Sigmoid colon (tissue), 4 donors: ENCODE measurements at regions not wholly inside any gene's neighbourhood (a gene's known extent, or its start where the extent isn't known, plus 50 kb on each side); places are given as distances from the start of the nearest gene placed in this dataset.

ENCODE experiments used
- CTCF ChIP-seq, 4 experiments: fragments of 450-650 bp in 3 of 4; fragments of 200-600 bp in 1 of 4; IDR thresholded peaks; one replicate each; pipeline ENCODE4 v1.5.1; 2016 to 2019; ENCODE audit warnings: antibody characterized with exemption in 4 of 4, mild to moderate bottlenecking in 3 of 4, moderate library complexity in 2 of 4
- POLR2AphosphoS5 ChIP-seq, 4 donors: sonication (generic); formaldehyde crosslinking; IDR thresholded peaks; one replicate each; pipeline ENCODE4 v1.6.1; 2017; ENCODE audit warnings: antibody characterized with exemption in 4 of 4

DNA sequence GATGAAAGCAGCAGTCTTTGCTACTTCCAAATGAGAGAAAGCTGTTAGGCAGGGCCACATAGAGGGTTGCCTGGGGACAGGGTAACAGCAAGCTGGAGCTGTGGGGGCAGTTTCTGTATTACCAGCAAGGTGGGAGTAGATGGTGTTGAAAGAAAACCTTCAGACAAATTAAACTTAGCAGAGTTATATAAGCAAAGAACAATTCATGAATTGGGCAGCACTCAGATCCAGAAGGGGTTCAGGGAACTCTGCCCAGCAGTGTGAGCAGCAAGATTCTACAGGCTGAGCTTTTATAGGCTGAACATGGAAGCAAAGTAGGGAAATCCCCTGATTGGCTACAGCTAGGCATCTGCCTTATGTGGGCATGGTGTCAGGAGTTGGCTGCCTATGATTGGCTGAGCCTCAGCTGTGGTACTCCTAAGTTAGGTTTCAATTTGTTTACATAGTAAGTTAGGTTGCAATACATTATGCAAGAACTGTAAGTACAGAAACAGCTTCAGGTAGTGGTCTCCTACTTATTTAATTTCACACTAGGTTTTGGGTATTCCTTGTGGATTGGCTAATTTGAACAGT lies 64.1 kb upstream of the TMPRSS2 start:
- no peak for TF ChIP-seq CTCF (IDR thresholded peaks at IDR 0.05)
- TF ChIP-seq POLR2AphosphoS5 (IDR thresholded peaks at IDR 0.05) = no peak
